ENCODE measurements at regions not wholly inside any gene's neighbourhood (a gene's known extent, or its start where the extent isn't known, plus 50 kb on each side); places are given as distances from the start of the nearest gene placed in this dataset.

GRCh38 chr5:167307042-167307441 is 984.4 kb upstream of the WWC1 start:
- Histone ChIP-seq H3K4me1 (no peaks in the 10 kb centered on the region), H3K27me3 (no peaks in the 10 kb centered on the region), H3K4me3 (replicated peaks in 1 of 3) (no peak overlapping the region), H3K36me3 (no peaks in the 10 kb centered on the region), H3K27ac (no peak overlapping the region), H3K9me3 (no peaks in the 10 kb centered on the region)
- 75 to 81% methylated on average over 4 of the region's 4 CpGs for WGBS, 2 donors
- TF ChIP-seq CTCF (IDR thresholded peaks at IDR 0.05), result no peak
- no peak for TF ChIP-seq POLR2A (IDR thresholded peaks at IDR 0.05)
- intact Hi-C loops (cut with DNase I), result no loop called here
- no peak for DNase-seq

GRCh38 chr5:167308466-167308865 is 983.0 kb upstream of the WWC1 start:
- 79 to 83% methylated on average over 5 of the region's 5 CpGs for WGBS, 2 donors
- H3K4me1 ChIP-seq, result no peaks in the 10 kb centered on the region
- intact Hi-C loops (cut with DNase I), result no loop called here
- H3K9me3 ChIP-seq, result no peaks in the 10 kb centered on the region
- H3K27me3 ChIP-seq, result no peaks in the 10 kb centered on the region
- no peak overlapping the region for H3K27ac ChIP-seq
- TF ChIP-seq CTCF (IDR thresholded peaks at IDR 0.05) (no peak), POLR2A (IDR thresholded peaks at IDR 0.05) (no peak)
- no peak overlapping the region for H3K4me3 ChIP-seq (replicated peaks in 1 of 3)
- H3K36me3 ChIP-seq, result no peaks in the 10 kb centered on the region
- DNase-seq, result no peak

- intact Hi-C loops (cut with DNase I), result no loop called here
- no peak for DNase-seq
- 88 to 91% methylated on average over 8 of the region's 8 CpGs for WGBS, 2 donors
Observed at GRCh38 chr5:167309941-167310517, 981.4 kb upstream of the WWC1 start.

GRCh38 chr5:167311340-167311739 is 980.1 kb upstream of the WWC1 start:
- intact Hi-C loops (cut with DNase I), result no loop called here
- H3K4me1 ChIP-seq, result no peaks in the 10 kb centered on the region
- WGBS, 2 donors, result 89 to 95% methylated on average over 3 of the region's 3 CpGs
- TF ChIP-seq POLR2A (IDR thresholded peaks at IDR 0.05) (no peak), CTCF (IDR thresholded peaks at IDR 0.05) (no peak)
- H3K27ac ChIP-seq, result no peak overlapping the region
- no peaks in the 10 kb centered on the region for H3K36me3 ChIP-seq
- H3K4me3 ChIP-seq (replicated peaks in 1 of 3), result no peak overlapping the region
- H3K9me3 ChIP-seq, result no peaks in the 10 kb centered on the region
- H3K27me3 ChIP-seq, result no peaks in the 10 kb centered on the region
- DNase-seq, result no peak

More at GRCh38 chr5:167309941-167310517, 981.4 kb upstream of the WWC1 start:
- H3K9me3 ChIP-seq, result no peaks in the 10 kb centered on the region
- no peaks in the 10 kb centered on the region for H3K36me3 ChIP-seq
- H3K4me3 ChIP-seq (replicated peaks in 1 of 3), result no peak overlapping the region
- no peaks in the 10 kb centered on the region for H3K4me1 ChIP-seq
- TF ChIP-seq CTCF (IDR thresholded peaks at IDR 0.05), result no peak
- no peak for TF ChIP-seq POLR2A (IDR thresholded peaks at IDR 0.05)
- H3K27ac ChIP-seq, result no peak overlapping the region
- H3K27me3 ChIP-seq, result no peaks in the 10 kb centered on the region

GRCh38 chr5:167312225-167312624 is 979.2 kb upstream of the WWC1 start:
- intact Hi-C loops (cut with DNase I), result no loop called here
- WGBS, 2 donors, result 73 to 84% methylated on average over 3 of the region's 3 CpGs

More at GRCh38 chr5:167312225-167312624, 979.2 kb upstream of the WWC1 start:
- Histone ChIP-seq H3K4me3 (replicated peaks in 1 of 3) (no peak overlapping the region), H3K4me1 (no peaks in the 10 kb centered on the region), H3K27me3 (no peaks in the 10 kb centered on the region), H3K27ac (no peak overlapping the region), H3K36me3 (no peaks in the 10 kb centered on the region), H3K9me3 (no peaks in the 10 kb centered on the region)
- DNase-seq, result no peak
- TF ChIP-seq CTCF (IDR thresholded peaks at IDR 0.05), result no peak
- no peak for TF ChIP-seq POLR2A (IDR thresholded peaks at IDR 0.05)

All from thyroid gland (tissue), 4 donors.